ENCODE measurements at regions not wholly inside any gene's neighbourhood (a gene's known extent, or its start where the extent isn't known, plus 50 kb on each side); places are given as distances from the start of the nearest gene placed in this dataset.

- ChIA-PET CTCF (interaction anchor here (1.8 kb wide), 1 partner anchor 24 kb away, joined by 4 read pairs; no protein-coding TSS in a partner anchor), POLR2A (interaction anchor here (0.5 to 1.0 kb wide), 3 partner anchors 63 to 667 kb away, joined by 3 to 4 read pairs (median 3); no protein-coding TSS in a partner anchor)
- DNase-seq (ENCODE audit: low read depth, low spot score), result no peak
- no peak for TF ChIP-seq CTCF (IDR thresholded peaks at IDR 0.05; ENCODE audit: insufficient read depth, low read length, missing control alignments)
- H3K4me3 ChIP-seq (ENCODE audit: low read depth, low read length), result no peak overlapping the region
Observed at GRCh38 chr12:28086521-28087155, 103.6 kb upstream of the CCDC91 start.

DNA sequence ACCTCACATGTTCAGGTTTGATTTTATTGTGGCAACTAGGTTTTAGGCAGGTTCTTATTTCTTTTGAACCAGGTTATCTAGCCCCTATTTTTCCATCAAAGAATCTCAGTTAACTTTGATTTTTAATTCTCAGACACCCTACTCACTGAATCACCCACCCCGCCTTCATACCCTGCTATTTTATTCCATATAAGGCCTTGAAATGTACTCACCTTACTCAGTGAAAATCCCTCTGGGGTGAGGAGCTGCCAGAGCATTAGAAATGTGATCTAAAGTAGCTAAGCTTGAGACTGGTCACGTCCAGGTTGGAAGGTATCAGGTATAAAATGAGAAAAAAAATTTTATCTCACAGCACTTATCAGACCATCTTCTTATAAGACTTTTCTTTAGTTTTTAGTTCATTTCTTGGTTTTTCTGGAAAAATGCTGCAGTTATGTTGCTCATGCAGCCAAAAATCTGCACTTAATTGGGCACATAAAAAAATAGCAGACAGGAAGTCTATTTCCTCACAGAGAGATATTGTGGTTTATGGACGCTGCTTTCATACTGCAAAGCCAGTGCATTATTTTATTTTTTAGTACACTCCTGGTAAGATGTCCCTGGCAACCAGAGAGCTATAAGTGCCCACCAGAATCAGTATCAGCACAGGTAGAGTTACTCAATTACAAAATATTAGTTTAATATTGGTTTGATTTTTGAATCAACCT is 101.5 kb upstream of the CCDC91 start:
- CTCF ChIA-PET, result interaction anchor here (0.6 to 1.0 kb wide), 2 partner anchors 119 to 875 kb away, joined by 3 read pairs; no protein-coding TSS in a partner anchor
- POLR2A ChIA-PET, result interaction anchor here (1.1 kb wide), 1 partner anchor 42 kb away, joined by 3 read pairs; no protein-coding TSS in a partner anchor

GRCh38 chr12:28089338-28089737 is 100.9 kb upstream of the CCDC91 start:
- CTCF ChIA-PET, result interaction anchor here (0.6 to 1.0 kb wide), 2 partner anchors 120 to 874 kb away, joined by 3 read pairs; no protein-coding TSS in a partner anchor
- no peak overlapping the region for H3K4me3 ChIP-seq (ENCODE audit: low read depth, low read length)
- POLR2A ChIA-PET, result no interaction called here
- TF ChIP-seq CTCF (IDR thresholded peaks at IDR 0.05; ENCODE audit: insufficient read depth, low read length, missing control alignments), result no peak
- DNase-seq (ENCODE audit: low read depth, low spot score), result no peak

More for the DNA sequence above, 101.5 kb upstream of the CCDC91 start:
- TF ChIP-seq CTCF (IDR thresholded peaks at IDR 0.05; ENCODE audit: insufficient read depth, low read length, missing control alignments), result no peak
- DNase-seq (ENCODE audit: low read depth, low spot score), result no peak
- no peak overlapping the region for H3K4me3 ChIP-seq (ENCODE audit: low read depth, low read length)

GRCh38 chr12:28090835-28091234 is 99.4 kb upstream of the CCDC91 start:
- ChIA-PET CTCF (no interaction called here), POLR2A (no interaction called here)
- no peak for DNase-seq (ENCODE audit: low read depth, low spot score)
- TF ChIP-seq CTCF (IDR thresholded peaks at IDR 0.05; ENCODE audit: insufficient read depth, low read length, missing control alignments), result no peak
- H3K4me3 ChIP-seq (ENCODE audit: low read depth, low read length), result no peak overlapping the region

DNA sequence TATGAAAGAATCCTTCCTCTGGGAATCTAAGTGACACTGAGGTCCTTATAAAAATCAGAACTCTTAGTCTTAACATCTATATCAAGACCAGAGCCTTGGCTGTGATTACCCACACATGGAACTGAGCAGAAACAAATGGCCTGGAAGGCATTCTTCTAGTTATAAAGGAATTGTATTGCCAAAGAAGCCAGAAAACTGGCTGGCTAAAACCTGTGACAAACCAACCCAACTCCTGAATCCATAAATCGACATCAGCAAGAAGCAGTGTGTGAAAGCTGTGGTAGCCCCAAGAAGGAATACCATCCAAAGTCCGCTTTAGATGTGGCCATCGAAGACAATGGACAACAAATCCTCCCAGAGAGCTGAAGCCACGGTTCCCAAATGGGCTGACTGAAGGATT is 97.9 kb upstream of the CCDC91 start:
- no peak overlapping the region for H3K4me3 ChIP-seq (ENCODE audit: low read depth, low read length)
- POLR2A ChIA-PET, result no interaction called here
- no peak for TF ChIP-seq CTCF (IDR thresholded peaks at IDR 0.05; ENCODE audit: insufficient read depth, low read length, missing control alignments)
- no peak for DNase-seq (ENCODE audit: low read depth, low spot score)
- CTCF ChIA-PET, result no interaction called here

GRCh38 chr12:28096649-28097048 is 93.6 kb upstream of the CCDC91 start:
- no peak for TF ChIP-seq CTCF (IDR thresholded peaks at IDR 0.05; ENCODE audit: insufficient read depth, low read length, missing control alignments)
- ChIA-PET CTCF (no interaction called here), POLR2A (no interaction called here)
- H3K4me3 ChIP-seq (ENCODE audit: low read depth, low read length), result no peak overlapping the region
- no peak for DNase-seq (ENCODE audit: low read depth, low spot score)

Data from AG04449 (cell line).